ENCODE measurements at regions not wholly inside any gene's neighbourhood (a gene's known extent, or its start where the extent isn't known, plus 50 kb on each side); places are given as distances from the start of the nearest gene placed in this dataset.
"Not testable (repeated sequence)": the region's sequence is repeated elsewhere in the genome, so short reads cannot be mapped to it uniquely, and the experiment has no call there.

- TF ChIP-seq EZH2 (IDR thresholded peaks at IDR 0.05; ENCODE audit: low read depth): not testable (repeated sequence)
- TF ChIP-seq, protein P1, sequence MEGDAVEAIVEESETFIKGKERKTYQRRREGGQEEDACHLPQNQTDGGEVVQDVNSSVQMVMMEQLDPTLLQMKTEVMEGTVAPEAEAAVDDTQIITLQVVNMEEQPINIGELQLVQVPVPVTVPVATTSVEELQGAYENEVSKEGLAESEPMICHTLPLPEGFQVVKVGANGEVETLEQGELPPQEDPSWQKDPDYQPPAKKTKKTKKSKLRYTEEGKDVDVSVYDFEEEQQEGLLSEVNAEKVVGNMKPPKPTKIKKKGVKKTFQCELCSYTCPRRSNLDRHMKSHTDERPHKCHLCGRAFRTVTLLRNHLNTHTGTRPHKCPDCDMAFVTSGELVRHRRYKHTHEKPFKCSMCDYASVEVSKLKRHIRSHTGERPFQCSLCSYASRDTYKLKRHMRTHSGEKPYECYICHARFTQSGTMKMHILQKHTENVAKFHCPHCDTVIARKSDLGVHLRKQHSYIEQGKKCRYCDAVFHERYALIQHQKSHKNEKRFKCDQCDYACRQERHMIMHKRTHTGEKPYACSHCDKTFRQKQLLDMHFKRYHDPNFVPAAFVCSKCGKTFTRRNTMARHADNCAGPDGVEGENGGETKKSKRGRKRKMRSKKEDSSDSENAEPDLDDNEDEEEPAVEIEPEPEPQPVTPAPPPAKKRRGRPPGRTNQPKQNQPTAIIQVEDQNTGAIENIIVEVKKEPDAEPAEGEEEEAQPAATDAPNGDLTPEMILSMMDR (conservative IDR thresholded peaks at IDR 0.05): not testable (repeated sequence)
Observed at GRCh38 chr5:60041996-60042664, 148.6 kb upstream of the PDE4D start.
